Esophagus muscularis mucosa (tissue), 4 donors: ENCODE measurements at regions not wholly inside any gene's neighbourhood (a gene's known extent, or its start where the extent isn't known, plus 50 kb on each side); places are given as distances from the start of the nearest gene placed in this dataset.
"Not testable (repeated sequence)": the region's sequence is repeated elsewhere in the genome, so short reads cannot be mapped to it uniquely, and the experiment has no call there.

Source experiments
- DNase-seq: peaks from one replicate; pipeline ENCODE4 v3.0.0-alpha.2; 2017; ENCODE audit errors: extremely low spot score
- H3K27ac ChIP-seq, 4 donors: fragments of 200-600 bp; sonication (generic); replicated peaks in 1 of 4; 1 replicate in 3 of 4; 2 replicates in 1 of 4; pipeline ENCODE4 v1.5.1; 2016 to 2019; ENCODE audit warnings: mild to moderate bottlenecking in 1 of 4
- H3K27me3 ChIP-seq, 4 donors: fragments of 200-600 bp; sonication (generic); one replicate each; pipeline versions ENCODE4 v1.5.1 to v1.6.0; 2016 to 2019
- H3K36me3 ChIP-seq, 4 donors: fragments of 200-600 bp; sonication (generic); one replicate each; pipeline ENCODE4 v1.5.1; 2016 to 2019
- H3K4me1 ChIP-seq, 4 donors: fragments of 200-600 bp; sonication (generic); one replicate each; pipeline ENCODE4 v1.5.1; 2016 to 2019
- H3K4me3 ChIP-seq, 4 donors: fragments of 200-600 bp; sonication (generic); 1 replicate in 2 of 4; 2 replicates in 2 of 4; pipeline ENCODE4 v1.5.1; 2016 to 2019; ENCODE audit warnings: mild to moderate bottlenecking in 4 of 4, moderate library complexity in 1 of 4
- H3K9me3 ChIP-seq, 4 donors: fragments of 200-600 bp; sonication (generic); 1 replicate in 3 of 4; 2 replicates in 1 of 4; pipeline ENCODE4 v1.5.1; 2016 to 2019
- EP300 ChIP-seq: sonication (generic); formaldehyde crosslinking; IDR thresholded peaks from one replicate; pipeline ENCODE4 v1.6.1; 2017; ENCODE audit warnings: antibody characterized with exemption
- POLR2A ChIP-seq: fragments of 450-650 bp; IDR thresholded peaks from one replicate; pipeline ENCODE4 v1.6.1; 2017; ENCODE audit warnings: antibody characterized with exemption, moderate library complexity, mild to moderate bottlenecking, low read depth
- POLR2AphosphoS5 ChIP-seq, 2 donors: sonication (generic); formaldehyde crosslinking; IDR thresholded peaks; one replicate each; pipeline ENCODE4 v1.6.1; 2017; ENCODE audit warnings: antibody characterized with exemption in 2 of 2
- WGBS: methylation state at CpG from one replicate; pipeline ENCODE4 v1.1.5; 2018; 5-methylcytosine and 5-hydroxymethylcytosine counted together
- intact Hi-C: fragments of 100-400 bp; cut with DNase I; formaldehyde crosslinking; loops from one replicate; pipeline ENCODE4 v1.15.1; 2023
- TF ChIP-seq, protein P1 (sequence below), 3 experiments: fragments of 200-600 bp in 2 of 3; fragments of 450-650 bp in 1 of 3; sonication (generic) in 2 of 3; IDR thresholded peaks; one replicate each; pipeline ENCODE4 v1.5.1; 2017 to 2019; ENCODE audit warnings: antibody characterized with exemption in 3 of 3, mild to moderate bottlenecking in 2 of 3, moderate library complexity in 1 of 3

DNA sequence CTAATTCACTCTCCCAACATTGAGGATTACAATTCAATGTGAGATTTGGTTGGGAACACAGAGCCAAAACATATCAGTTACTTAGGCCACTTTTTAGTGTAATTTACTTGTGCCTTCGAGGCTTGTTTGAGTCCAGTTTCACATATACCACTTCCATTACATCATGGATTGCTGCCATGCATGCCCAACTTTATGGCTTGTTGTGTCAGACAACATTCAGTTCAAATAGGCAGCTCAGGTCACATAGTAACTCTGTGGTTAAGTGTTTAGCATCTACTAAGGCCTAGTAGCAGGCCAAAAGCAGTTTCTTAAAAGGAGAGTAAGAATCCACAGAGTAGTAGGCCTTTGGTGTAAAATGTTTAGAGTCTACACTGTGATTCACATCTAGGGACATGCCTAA lies 164.3 kb upstream of the GMNC start:
- Histone ChIP-seq H3K4me1 (peaks cover 0 to 12% (median 0%) of the 10 kb centered on the region in 4 donors), H3K4me3 (no peak overlapping the region), H3K36me3 (no peaks in the 10 kb centered on the region), H3K27ac (no peak overlapping the region), H3K9me3 (no peaks in the 10 kb centered on the region), H3K27me3 (no peaks in the 10 kb centered on the region)
- intact Hi-C loops: no loop called here
- no peak for DNase-seq
- 81% methylated on average over 1 of the region's 1 CpG for WGBS
- TF ChIP-seq EP300: no peak
- TF ChIP-seq POLR2A: no peak
- no peak for TF ChIP-seq POLR2AphosphoS5 (IDR thresholded peaks at IDR 0.05)
- TF ChIP-seq, protein P1, sequence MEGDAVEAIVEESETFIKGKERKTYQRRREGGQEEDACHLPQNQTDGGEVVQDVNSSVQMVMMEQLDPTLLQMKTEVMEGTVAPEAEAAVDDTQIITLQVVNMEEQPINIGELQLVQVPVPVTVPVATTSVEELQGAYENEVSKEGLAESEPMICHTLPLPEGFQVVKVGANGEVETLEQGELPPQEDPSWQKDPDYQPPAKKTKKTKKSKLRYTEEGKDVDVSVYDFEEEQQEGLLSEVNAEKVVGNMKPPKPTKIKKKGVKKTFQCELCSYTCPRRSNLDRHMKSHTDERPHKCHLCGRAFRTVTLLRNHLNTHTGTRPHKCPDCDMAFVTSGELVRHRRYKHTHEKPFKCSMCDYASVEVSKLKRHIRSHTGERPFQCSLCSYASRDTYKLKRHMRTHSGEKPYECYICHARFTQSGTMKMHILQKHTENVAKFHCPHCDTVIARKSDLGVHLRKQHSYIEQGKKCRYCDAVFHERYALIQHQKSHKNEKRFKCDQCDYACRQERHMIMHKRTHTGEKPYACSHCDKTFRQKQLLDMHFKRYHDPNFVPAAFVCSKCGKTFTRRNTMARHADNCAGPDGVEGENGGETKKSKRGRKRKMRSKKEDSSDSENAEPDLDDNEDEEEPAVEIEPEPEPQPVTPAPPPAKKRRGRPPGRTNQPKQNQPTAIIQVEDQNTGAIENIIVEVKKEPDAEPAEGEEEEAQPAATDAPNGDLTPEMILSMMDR (IDR thresholded peaks at IDR 0.05): no peak

DNA sequence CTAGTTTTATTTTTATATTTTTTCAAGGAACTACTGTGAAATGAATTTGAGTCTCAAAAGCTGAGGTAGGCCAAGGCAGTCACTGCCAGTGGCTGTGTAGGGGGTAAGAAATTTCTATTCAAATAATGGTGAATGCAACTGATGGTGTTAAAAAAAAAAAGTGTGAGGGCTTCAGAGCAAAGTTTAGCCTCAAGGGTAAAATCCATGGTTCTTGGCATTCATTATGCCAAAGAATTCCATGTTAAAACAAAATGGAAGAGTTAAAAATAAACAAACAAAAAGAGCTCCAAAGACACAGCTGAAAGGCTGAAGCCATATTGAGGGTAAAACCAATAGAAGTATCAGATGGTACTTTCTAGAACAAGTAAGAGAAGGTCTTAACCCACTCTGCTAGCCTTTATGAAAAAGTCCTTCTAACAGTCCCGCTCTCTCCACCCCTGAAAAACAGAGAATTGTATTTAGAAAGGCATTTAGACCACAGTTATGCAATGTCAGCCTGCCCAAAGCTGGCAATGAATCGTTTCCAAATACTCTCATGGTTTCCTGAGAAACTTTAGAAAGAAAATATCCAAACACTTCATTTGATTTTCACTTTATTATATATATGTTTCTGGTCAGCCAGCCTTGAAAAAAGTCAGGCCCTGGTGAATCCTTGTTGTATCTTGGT lies 158.4 kb upstream of the GMNC start:
- WGBS: 41% methylated on average over 2 of the region's 2 CpGs
- Histone ChIP-seq H3K36me3 (no peaks in the 10 kb centered on the region), H3K9me3 (no peaks in the 10 kb centered on the region), H3K4me1 (peaks cover 0 to 18% (median 12%) of the 10 kb centered on the region in 4 donors), H3K27ac (peak overlapping the region in 1 of 4 donors; percentile 14), H3K27me3 (no peaks in the 10 kb centered on the region), H3K4me3 (no peak overlapping the region)
- no peak for TF ChIP-seq POLR2A
- TF ChIP-seq POLR2AphosphoS5 (IDR thresholded peaks at IDR 0.05): no peak
- TF ChIP-seq EP300: no peak
- TF ChIP-seq, protein P1 (IDR thresholded peaks at IDR 0.05): no peak
- intact Hi-C loops: no loop called here
- DNase-seq: no peak

DNA sequence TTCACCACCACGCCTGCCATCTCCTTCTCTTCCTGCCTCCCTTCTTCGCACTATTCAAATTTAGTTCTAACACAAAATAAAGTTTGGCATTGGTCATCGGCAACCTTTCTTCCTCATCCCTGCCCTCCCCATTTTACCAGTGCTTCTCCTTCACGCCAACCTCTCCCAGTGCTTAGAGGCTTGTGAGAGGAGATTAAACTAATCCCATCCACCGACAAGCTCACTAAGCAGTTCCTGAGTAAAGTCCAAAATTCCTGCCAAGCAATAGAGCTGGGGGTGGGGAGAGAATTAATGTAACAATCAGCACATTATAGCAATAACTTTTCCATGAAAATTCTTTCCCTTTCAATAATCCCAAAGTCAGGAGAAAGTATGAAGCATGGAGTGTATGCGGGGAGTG lies 157.4 kb upstream of the GMNC start:
- Histone ChIP-seq H3K4me3 (no peak overlapping the region), H3K36me3 (no peaks in the 10 kb centered on the region), H3K27me3 (no peaks in the 10 kb centered on the region), H3K4me1 (peaks cover 0 to 18% (median 12%) of the 10 kb centered on the region in 4 donors), H3K9me3 (no peaks in the 10 kb centered on the region), H3K27ac (no peak overlapping the region)
- TF ChIP-seq EP300 (no peak), POLR2A (no peak), POLR2AphosphoS5 (IDR thresholded peaks at IDR 0.05) (no peak)
- TF ChIP-seq, protein P1 (IDR thresholded peaks at IDR 0.05): no peak
- 71% methylated on average over 6 of the region's 6 CpGs for WGBS
- intact Hi-C loops: no loop called here
- no peak for DNase-seq

DNA sequence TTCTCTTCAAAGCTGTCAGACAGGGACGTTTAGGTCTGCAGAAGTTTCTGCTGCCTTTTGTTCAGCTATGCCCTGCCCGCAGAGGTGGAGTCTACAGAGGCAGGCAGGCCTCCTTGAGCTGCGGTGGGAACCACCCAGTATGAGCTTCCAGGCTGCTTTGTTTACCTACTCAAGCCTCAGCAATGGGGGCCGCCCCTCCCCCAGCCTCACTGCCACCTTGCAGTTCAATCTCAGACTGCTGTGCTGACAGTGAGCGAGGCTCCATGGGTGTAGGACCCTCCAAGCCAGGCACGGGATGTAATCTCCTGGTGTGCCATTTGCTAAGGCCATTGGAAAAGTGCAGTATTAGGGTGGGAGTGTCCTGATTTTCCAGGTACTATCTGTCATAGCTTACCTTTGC lies 153.5 kb upstream of the GMNC start:
- peaks cover 0 to 14% (median 8%) of the 10 kb centered on the region in 4 donors for H3K4me1 ChIP-seq
- H3K27ac ChIP-seq, H3K36me3 ChIP-seq, H3K27me3 ChIP-seq, intact Hi-C loops, DNase-seq, H3K4me3 ChIP-seq, H3K9me3 ChIP-seq: not testable (repeated sequence)
- WGBS: 85% methylated on average over 6 of the region's 6 CpGs

DNA sequence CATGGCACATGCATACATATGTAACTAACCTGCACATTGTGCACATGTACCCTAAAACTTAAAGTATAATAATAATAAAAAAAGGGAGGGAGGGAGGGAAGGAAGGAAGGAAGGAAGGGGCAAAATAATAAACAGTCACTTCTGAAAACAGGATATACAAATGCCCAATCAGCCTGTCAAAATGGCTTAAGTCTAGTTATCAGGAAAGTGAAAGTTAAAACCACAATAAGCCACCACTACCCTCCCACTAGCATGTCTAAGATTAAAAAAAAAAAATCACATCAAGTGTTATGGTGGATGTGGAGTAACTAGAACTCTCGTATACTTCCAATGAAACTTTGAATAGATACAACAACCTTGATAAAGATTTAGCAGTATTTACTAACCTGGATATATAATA lies 145.6 kb upstream of the GMNC start:
- intact Hi-C loops: no loop called here

More for the DNA sequence above, 145.6 kb upstream of the GMNC start:
- H3K4me3 ChIP-seq: no peak overlapping the region
- H3K36me3 ChIP-seq: no peaks in the 10 kb centered on the region
- no peaks in the 10 kb centered on the region for H3K27me3 ChIP-seq
- WGBS: 82% methylated on average over 1 of the region's 1 CpG
- DNase-seq: no peak
- H3K9me3 ChIP-seq: no peaks in the 10 kb centered on the region
- H3K27ac ChIP-seq: no peak overlapping the region
- TF ChIP-seq, protein P1 (IDR thresholded peaks at IDR 0.05): no peak
- no peak for TF ChIP-seq EP300
- TF ChIP-seq POLR2A: no peak
- H3K4me1 ChIP-seq: peaks cover 0 to 8% (median 3%) of the 10 kb centered on the region in 4 donors
